Upper lobe of right lung (tissue), 1 donor: ENCODE measurements at regions not wholly inside any gene's neighbourhood (a gene's known extent, or its start where the extent isn't known, plus 50 kb on each side); places are given as distances from the start of the nearest gene placed in this dataset.
A peak's percentile ranks its signal among the peaks of the same experiment; 100 is the strongest.

Source experiments
- ATAC-seq: fragments of 200-7000 bp; cut with Tn5 transposase; one replicate; pipeline ENCODE4 v1.9.1; 2020; ENCODE audit warnings: mild to moderate bottlenecking, moderate library complexity
- DNase-seq: peaks from one replicate; pipeline ENCODE4 v3.0.0-alpha.2; 2020
- H3K27ac ChIP-seq: fragments of 200-600 bp; one replicate; pipeline ENCODE4 v1.8.0; 2022
- H3K27me3 ChIP-seq: fragments of 200-600 bp; one replicate; pipeline ENCODE4 v1.8.0; 2022; ENCODE audit warnings: mild to moderate bottlenecking
- H3K36me3 ChIP-seq: fragments of 200-600 bp; one replicate; pipeline ENCODE4 v1.8.0; 2022
- H3K4me1 ChIP-seq: fragments of 200-600 bp; one replicate; pipeline ENCODE4 v1.8.0; 2022
- H3K4me3 ChIP-seq: fragments of 200-600 bp; one replicate; pipeline ENCODE4 v1.8.0; 2022; ENCODE audit warnings: mild to moderate bottlenecking
- H3K9me3 ChIP-seq: fragments of 200-600 bp; one replicate; pipeline ENCODE4 v1.8.0; 2022
- intact Hi-C: fragments of 100-400 bp; cut with DNase I; formaldehyde crosslinking; loops from one replicate; pipeline ENCODE4 v1.11.0; 2022
- TF ChIP-seq, protein P1 (sequence below): fragments of 200-600 bp; IDR thresholded peaks from one replicate; pipeline ENCODE4 v1.8.0; 2022; ENCODE audit warnings: antibody characterized with exemption
- donor health status: DM: no; HTN: yes; CAD: no; lungs with severe emphysema.

DNA sequence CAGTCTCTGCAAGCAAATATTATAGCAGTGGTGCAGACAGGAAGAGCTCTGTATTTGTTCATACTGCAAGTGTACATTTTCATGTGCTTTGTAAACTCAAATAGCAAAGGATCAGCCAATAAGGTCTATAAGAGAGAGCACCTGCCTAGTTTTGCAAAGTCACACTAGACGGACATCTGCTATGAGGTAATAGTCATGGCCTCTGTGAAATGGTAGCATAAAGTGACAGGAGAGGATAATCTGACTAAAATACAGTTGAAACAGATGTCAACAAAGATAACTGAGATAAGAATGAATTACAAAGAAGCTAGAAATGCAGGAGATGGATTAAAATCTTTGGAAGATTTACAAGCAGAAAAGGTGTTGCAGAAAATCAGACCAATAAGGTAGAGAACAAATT, 70.6 kb upstream of the SPON1 start:
- no peaks in the 10 kb centered on the region for H3K36me3 ChIP-seq
- H3K27ac ChIP-seq: no peak overlapping the region
- no peaks in the 10 kb centered on the region for H3K27me3 ChIP-seq
- no peak for DNase-seq
- H3K9me3 ChIP-seq: no peaks in the 10 kb centered on the region
- H3K4me3 ChIP-seq: no peak overlapping the region
- intact Hi-C loops: no loop called here
- TF ChIP-seq, protein P1, sequence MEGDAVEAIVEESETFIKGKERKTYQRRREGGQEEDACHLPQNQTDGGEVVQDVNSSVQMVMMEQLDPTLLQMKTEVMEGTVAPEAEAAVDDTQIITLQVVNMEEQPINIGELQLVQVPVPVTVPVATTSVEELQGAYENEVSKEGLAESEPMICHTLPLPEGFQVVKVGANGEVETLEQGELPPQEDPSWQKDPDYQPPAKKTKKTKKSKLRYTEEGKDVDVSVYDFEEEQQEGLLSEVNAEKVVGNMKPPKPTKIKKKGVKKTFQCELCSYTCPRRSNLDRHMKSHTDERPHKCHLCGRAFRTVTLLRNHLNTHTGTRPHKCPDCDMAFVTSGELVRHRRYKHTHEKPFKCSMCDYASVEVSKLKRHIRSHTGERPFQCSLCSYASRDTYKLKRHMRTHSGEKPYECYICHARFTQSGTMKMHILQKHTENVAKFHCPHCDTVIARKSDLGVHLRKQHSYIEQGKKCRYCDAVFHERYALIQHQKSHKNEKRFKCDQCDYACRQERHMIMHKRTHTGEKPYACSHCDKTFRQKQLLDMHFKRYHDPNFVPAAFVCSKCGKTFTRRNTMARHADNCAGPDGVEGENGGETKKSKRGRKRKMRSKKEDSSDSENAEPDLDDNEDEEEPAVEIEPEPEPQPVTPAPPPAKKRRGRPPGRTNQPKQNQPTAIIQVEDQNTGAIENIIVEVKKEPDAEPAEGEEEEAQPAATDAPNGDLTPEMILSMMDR: no peak
- no peak for ATAC-seq
- no peaks in the 10 kb centered on the region for H3K4me1 ChIP-seq

DNA sequence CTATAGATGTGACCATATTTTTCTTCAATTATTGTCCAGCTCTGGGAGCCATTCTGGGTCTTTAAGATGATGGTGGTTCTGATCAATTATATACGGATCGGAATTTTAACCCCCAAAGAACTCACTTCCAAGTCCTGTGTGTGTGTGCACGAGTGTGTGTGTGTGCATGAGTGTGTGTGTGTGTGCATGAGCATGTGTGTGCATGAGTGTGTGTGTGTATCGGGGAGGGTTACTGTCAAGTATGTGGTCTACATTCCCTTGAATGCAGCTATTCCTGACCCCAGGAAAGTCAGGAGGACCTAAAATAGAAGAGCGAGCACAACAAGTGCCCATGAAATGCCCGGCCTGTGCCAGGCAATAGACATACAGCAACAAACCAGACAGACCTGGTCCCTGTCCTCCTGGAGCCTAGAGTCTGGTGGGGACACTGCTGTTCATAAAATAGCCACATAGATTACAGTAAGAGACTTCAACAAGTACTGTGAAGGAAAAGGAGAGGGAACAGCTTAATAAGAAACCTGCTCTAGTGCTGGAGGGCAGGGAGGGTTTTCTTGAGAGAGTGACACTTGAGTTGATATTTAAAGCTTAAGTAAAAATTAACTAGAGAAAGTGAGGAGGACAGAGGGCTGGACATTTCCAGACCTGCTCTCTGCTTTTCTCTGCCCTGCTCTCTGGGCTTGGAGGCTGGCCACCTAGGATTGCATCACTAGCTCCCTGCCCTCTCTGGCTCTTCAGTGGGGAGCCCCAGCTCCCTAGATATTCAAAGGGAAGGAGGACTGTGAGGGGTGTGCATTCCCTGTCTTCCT, 66.1 kb upstream of the SPON1 start:
- Histone ChIP-seq H3K4me3 (no peak overlapping the region), H3K9me3 (no peaks in the 10 kb centered on the region), H3K27me3 (no peaks in the 10 kb centered on the region), H3K4me1 (no peaks in the 10 kb centered on the region), H3K36me3 (no peaks in the 10 kb centered on the region), H3K27ac (no peak overlapping the region)
- peak; percentile 92 for ATAC-seq
- DNase-seq: peak; percentile 86
- intact Hi-C loops: no loop called here
- TF ChIP-seq, protein P1: no peak

DNA sequence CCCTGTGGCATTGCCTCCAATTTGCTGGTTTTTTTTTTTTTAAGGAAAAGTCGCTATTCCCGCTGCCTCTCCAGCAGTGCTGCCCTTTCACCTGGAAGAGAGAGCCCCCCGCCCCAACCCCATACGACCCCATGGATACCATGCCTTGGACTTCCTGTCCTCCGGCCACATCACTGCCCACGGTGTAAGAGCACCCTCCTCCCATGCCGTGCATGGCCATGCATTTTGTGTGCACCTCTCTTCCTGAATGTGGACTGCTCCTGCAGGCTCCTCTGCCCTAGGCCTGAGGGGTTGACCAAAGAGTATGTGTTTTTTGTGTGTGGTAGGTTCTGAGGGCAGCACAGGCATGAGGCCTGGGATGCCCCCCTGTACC, 65.6 kb upstream of the SPON1 start:
- TF ChIP-seq, protein P1: no peak
- no peak for DNase-seq
- intact Hi-C loops: no loop called here

DNA sequence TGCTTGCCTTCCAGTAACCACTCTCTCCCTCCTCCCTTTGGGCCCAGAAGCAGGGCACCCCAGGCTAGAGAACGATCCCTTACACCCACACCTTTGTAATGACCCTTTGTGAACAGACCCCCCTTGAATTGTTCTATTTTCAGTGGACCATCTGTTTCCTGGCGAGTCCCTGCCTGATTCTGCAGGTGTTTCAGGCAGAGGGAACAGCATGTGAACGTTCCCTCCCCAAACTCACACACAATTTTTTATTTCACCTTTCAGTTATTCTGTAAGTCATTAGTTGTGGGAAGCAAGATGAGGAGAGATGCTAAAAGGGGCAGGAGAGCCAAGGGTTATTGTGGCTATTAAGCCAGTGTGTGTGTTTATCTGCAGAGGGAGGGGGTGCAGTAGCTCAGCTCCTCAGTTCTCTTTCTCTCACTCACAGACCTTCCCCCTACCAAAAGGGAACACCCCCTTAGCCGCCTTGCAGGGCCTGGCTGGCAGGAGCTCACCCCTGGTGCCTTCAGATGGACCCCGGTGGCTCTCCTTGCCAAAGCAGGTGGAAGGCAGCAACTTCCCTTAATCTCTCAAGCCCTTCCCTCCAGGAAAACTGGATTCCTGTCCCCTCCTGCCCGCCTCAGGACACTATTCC, 64.8 kb upstream of the SPON1 start:
- H3K9me3 ChIP-seq: no peaks in the 10 kb centered on the region
- no peak overlapping the region for H3K27ac ChIP-seq
- intact Hi-C loops: no loop called here
- no peak overlapping the region for H3K4me3 ChIP-seq
- DNase-seq (no peak), ATAC-seq (no peak)
- TF ChIP-seq, protein P1: no peak
- H3K4me1 ChIP-seq: no peaks in the 10 kb centered on the region
- H3K36me3 ChIP-seq: no peaks in the 10 kb centered on the region
- H3K27me3 ChIP-seq: no peaks in the 10 kb centered on the region

More for the DNA sequence above, 65.6 kb upstream of the SPON1 start:
- ATAC-seq: peak; percentile 43
- Histone ChIP-seq H3K36me3 (no peaks in the 10 kb centered on the region), H3K27ac (no peak overlapping the region), H3K4me1 (no peaks in the 10 kb centered on the region), H3K9me3 (no peaks in the 10 kb centered on the region), H3K27me3 (no peaks in the 10 kb centered on the region), H3K4me3 (no peak overlapping the region)

DNA sequence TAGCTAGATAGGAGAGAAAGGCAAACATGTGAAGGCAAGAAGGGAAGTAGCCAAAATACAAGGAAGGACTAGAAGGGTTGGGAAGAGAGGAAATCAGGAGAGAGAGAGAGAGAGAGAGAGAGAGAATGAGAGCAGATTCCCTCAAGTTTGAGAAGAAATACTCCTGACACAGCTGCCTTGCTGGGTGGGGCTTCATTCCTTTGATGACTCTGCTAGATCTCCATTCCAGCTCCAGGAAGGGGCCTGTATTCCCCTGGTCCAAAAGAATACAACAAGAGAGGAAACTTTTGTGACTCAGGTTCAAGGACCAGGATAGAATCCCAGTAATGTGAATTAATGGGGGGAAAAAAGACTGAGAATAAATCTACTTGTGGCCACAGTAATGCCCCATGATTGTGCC, 62.9 kb upstream of the SPON1 start:
- intact Hi-C loops: no loop called here
- TF ChIP-seq, protein P1: no peak

More for the DNA sequence above, 62.9 kb upstream of the SPON1 start:
- H3K9me3 ChIP-seq: no peaks in the 10 kb centered on the region
- H3K4me3 ChIP-seq: no peak overlapping the region
- DNase-seq: no peak
- no peaks in the 10 kb centered on the region for H3K4me1 ChIP-seq
- no peaks in the 10 kb centered on the region for H3K36me3 ChIP-seq
- no peak for ATAC-seq
- H3K27me3 ChIP-seq: no peaks in the 10 kb centered on the region
- H3K27ac ChIP-seq: no peak overlapping the region
